Liver (tissue), 3 donors: ENCODE measurements at regions not wholly inside any gene's neighbourhood (a gene's known extent, or its start where the extent isn't known, plus 50 kb on each side); places are given as distances from the start of the nearest gene placed in this dataset.

Experiments
- SP1 ChIP-seq: IDR thresholded peaks from 2 replicates; pipeline ENCODE4 v1.6.1; 2018; ENCODE audit warnings: antibody characterized with exemption, mild to moderate bottlenecking
- TF ChIP-seq, protein P1 (sequence below): fragments of 150-350 bp; IDR thresholded peaks from 2 replicates; pipeline ENCODE4 v1.5.1; 2017; ENCODE audit warnings: improper control_type of control experiment, low read depth, low read length; ENCODE audit not compliant: missing input control
- donor health status: healthy.
- donor health status: healthy.

DNA sequence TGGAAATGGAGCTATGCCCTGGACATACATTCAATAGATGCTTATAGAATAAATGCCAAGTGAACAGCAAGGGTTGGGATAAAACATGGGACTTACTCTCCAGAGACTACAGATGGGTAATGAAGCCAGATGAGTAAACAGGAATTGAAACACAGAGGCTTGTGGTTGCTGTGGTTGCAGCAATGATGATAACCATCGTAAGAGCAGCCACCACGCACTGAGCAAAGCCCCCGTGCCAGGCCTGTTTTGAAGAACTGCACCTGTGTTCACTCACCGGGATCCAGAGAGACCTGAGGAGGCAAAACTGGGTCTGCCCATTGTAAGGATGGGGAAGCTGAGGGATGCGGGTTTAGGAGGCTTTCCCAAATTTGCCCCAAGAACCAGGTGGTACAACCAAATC is 431.1 kb upstream of the CDH4 start:
- TF ChIP-seq, protein P1, sequence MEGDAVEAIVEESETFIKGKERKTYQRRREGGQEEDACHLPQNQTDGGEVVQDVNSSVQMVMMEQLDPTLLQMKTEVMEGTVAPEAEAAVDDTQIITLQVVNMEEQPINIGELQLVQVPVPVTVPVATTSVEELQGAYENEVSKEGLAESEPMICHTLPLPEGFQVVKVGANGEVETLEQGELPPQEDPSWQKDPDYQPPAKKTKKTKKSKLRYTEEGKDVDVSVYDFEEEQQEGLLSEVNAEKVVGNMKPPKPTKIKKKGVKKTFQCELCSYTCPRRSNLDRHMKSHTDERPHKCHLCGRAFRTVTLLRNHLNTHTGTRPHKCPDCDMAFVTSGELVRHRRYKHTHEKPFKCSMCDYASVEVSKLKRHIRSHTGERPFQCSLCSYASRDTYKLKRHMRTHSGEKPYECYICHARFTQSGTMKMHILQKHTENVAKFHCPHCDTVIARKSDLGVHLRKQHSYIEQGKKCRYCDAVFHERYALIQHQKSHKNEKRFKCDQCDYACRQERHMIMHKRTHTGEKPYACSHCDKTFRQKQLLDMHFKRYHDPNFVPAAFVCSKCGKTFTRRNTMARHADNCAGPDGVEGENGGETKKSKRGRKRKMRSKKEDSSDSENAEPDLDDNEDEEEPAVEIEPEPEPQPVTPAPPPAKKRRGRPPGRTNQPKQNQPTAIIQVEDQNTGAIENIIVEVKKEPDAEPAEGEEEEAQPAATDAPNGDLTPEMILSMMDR = no peak
- no peak for TF ChIP-seq SP1
